VCaP (cell line): ENCODE measurements at regions not wholly inside any gene's neighbourhood (a gene's known extent, or its start where the extent isn't known, plus 50 kb on each side); places are given as distances from the start of the nearest gene placed in this dataset.

Experiments used
- H3K27ac ChIP-seq: fragments of 450-650 bp; 2 replicates; pipeline ENCODE4 v1.5.1; 2017
- CTCF ChIP-seq: fragments of 450-650 bp; conservative IDR thresholded peaks from 2 replicates; pipeline ENCODE4 v1.5.1; 2017; ENCODE audit warnings: mild to moderate bottlenecking, moderate library complexity

- H3K27ac ChIP-seq: no peak overlapping the region
- TF ChIP-seq CTCF: no peak
Observed at GRCh38 chr22:27306771-27307170, 494.8 kb downstream of the MN1 start.

- H3K27ac ChIP-seq: no peak overlapping the region
- no peak for TF ChIP-seq CTCF
Observed at GRCh38 chr22:27307545-27308247, 493.9 kb downstream of the MN1 start.

- H3K27ac ChIP-seq: no peak overlapping the region
- TF ChIP-seq CTCF: no peak
Observed at GRCh38 chr22:27308513-27308912, 493.0 kb downstream of the MN1 start.

GRCh38 chr22:27309697-27310096, 491.9 kb downstream of the MN1 start:
- no peak for TF ChIP-seq CTCF
- no peak overlapping the region for H3K27ac ChIP-seq

GRCh38 chr22:27310966-27311697, 490.4 kb downstream of the MN1 start:
- no peak overlapping the region for H3K27ac ChIP-seq
- no peak for TF ChIP-seq CTCF

GRCh38 chr22:27311698-27312550, 489.6 kb downstream of the MN1 start:
- H3K27ac ChIP-seq: no peak overlapping the region
- no peak for TF ChIP-seq CTCF

GRCh38 chr22:27312565-27312964, 489.0 kb downstream of the MN1 start:
- no peak for TF ChIP-seq CTCF
- H3K27ac ChIP-seq: no peak overlapping the region
